Activated CD8-positive, alpha-beta memory T cell treated with anti-CD3 and anti-CD28 coated beads, Interleukin-2, amount 50 U/mL, for 24 hours (primary cell): ENCODE measurements at regions not wholly inside any gene's neighbourhood (a gene's known extent, or its start where the extent isn't known, plus 50 kb on each side); places are given as distances from the start of the nearest gene placed in this dataset.

Experiments
- DNase-seq: peaks from one replicate; pipeline ENCODE4 v3.0.0-alpha.2; 2020; ENCODE audit errors: extremely low read depth

GRCh38 chr10:128528781-128529180 is 402.6 kb upstream of the MKI67 start:
- DNase-seq = no peak

- no peak for DNase-seq
Observed at GRCh38 chr10:128529225-128529624, 403.0 kb upstream of the MKI67 start.

- no peak for DNase-seq
Observed at GRCh38 chr10:128530301-128530700, 404.1 kb upstream of the MKI67 start.

- no peak for DNase-seq
Observed at GRCh38 chr10:128530946-128531345, 404.7 kb upstream of the MKI67 start.

- DNase-seq = no peak
Observed at GRCh38 chr10:128534686-128535085, 408.5 kb upstream of the MKI67 start.

- DNase-seq = no peak
Observed at GRCh38 chr10:128536259-128536658, 410.0 kb upstream of the MKI67 start.

- no peak for DNase-seq
Observed at GRCh38 chr10:128537834-128538330, 411.7 kb upstream of the MKI67 start.

GRCh38 chr10:128538671-128539070 is 412.4 kb upstream of the MKI67 start:
- DNase-seq = no peak

- no peak for DNase-seq
Observed at GRCh38 chr10:128539510-128540127, 413.4 kb upstream of the MKI67 start.

GRCh38 chr10:128540128-128540762 is 414.0 kb upstream of the MKI67 start:
- no peak for DNase-seq

- DNase-seq = no peak
Observed at GRCh38 chr10:128540781-128541761, 414.8 kb upstream of the MKI67 start.

- no peak for DNase-seq
Observed at GRCh38 chr10:128541926-128542475, 415.8 kb upstream of the MKI67 start.

GRCh38 chr10:128542659-128543058 is 416.4 kb upstream of the MKI67 start:
- no peak for DNase-seq

GRCh38 chr10:128543151-128543550 is 416.9 kb upstream of the MKI67 start:
- DNase-seq = no peak

- DNase-seq = no peak
Observed at GRCh38 chr10:128545216-128545615, 419.0 kb upstream of the MKI67 start.

- DNase-seq = no peak
Observed at GRCh38 chr10:128546651-128547165, 420.5 kb upstream of the MKI67 start.

- DNase-seq = no peak
Observed at GRCh38 chr10:128549101-128549608, 422.9 kb upstream of the MKI67 start.

GRCh38 chr10:128550045-128550444 is 423.8 kb upstream of the MKI67 start:
- no peak for DNase-seq

- DNase-seq = no peak
Observed at GRCh38 chr10:128551475-128551874, 425.3 kb upstream of the MKI67 start.

GRCh38 chr10:128553755-128554154 is 427.5 kb upstream of the MKI67 start:
- no peak for DNase-seq
